ENCODE measurements at regions not wholly inside any gene's neighbourhood (a gene's known extent, or its start where the extent isn't known, plus 50 kb on each side); places are given as distances from the start of the nearest gene placed in this dataset.

DNA sequence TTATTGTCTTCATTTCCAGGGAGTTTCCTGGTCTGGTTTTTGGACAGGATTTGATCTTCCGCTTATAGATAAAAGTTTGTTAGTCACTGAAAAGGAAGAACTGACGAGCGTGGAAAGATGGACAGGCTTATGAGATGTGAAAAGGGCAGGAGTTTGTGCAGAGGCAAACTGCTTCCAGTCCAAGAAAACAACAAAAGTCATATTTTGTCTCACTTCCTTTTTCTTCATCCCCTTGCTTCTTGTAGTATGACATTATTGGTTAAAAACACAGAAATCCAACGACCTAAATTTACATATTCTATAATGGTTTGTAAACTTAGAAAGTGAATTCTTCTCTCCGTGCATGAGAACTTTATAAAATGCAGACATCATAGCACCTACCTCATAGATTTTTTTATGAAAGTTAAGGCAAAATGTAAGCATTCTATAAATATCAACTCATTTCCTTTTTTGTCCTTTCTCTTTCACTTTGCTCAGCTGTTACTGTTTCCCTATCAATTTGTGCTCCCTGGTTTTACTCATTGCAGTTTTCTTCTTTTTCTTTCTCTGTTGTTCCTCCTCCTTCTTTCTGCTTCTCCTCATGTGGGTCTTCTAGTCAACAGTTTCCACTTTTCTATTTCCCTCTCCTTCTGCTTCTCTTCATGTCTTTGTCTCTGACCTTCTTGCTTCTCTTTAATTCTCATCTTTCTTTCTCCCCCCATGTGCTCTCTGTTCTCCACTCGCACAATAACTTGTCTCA, 370.2 kb downstream of the ARL4A start:
- TF ChIP-seq, protein P1, sequence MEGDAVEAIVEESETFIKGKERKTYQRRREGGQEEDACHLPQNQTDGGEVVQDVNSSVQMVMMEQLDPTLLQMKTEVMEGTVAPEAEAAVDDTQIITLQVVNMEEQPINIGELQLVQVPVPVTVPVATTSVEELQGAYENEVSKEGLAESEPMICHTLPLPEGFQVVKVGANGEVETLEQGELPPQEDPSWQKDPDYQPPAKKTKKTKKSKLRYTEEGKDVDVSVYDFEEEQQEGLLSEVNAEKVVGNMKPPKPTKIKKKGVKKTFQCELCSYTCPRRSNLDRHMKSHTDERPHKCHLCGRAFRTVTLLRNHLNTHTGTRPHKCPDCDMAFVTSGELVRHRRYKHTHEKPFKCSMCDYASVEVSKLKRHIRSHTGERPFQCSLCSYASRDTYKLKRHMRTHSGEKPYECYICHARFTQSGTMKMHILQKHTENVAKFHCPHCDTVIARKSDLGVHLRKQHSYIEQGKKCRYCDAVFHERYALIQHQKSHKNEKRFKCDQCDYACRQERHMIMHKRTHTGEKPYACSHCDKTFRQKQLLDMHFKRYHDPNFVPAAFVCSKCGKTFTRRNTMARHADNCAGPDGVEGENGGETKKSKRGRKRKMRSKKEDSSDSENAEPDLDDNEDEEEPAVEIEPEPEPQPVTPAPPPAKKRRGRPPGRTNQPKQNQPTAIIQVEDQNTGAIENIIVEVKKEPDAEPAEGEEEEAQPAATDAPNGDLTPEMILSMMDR (conservative IDR thresholded peaks at IDR 0.05; ENCODE audit: low read depth, low read length) = no peak
- TF ChIP-seq EZH2 (IDR thresholded peaks at IDR 0.05; ENCODE audit: borderline replicate concordance, low read depth, low read length, poor library complexity, severe bottlenecking) = no peak
